HG02678 (cell line): ENCODE measurements at regions not wholly inside any gene's neighbourhood (a gene's known extent, or its start where the extent isn't known, plus 50 kb on each side); places are given as distances from the start of the nearest gene placed in this dataset.

Experiments
- ATAC-seq: cut with Tn5 transposase; IDR thresholded peaks from one replicate; pipeline ENCODE4 v1.9.1; 2021; ENCODE audit warnings: mild to moderate bottlenecking, moderate library complexity; ENCODE audit not compliant: unreplicated experiment

DNA sequence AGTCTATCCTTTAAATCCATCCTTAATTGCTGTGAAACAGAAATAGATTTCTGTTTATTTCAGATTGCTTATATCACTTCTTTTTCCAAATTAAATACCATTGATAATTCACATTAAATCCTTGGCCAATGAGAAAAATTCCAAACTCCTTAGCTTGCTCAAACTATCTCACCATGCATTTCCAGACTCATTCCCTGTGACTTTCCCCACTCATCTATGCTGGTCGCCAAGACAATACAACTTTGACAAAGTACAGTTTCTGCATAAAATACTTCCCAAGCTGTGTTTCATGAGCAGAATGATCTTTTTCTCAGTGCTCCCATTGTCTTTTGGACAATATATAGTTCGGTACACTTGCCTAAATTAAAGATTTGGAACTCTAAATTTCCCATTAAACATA is 575.6 kb downstream of the CPS1 start:
- no peak for ATAC-seq

DNA sequence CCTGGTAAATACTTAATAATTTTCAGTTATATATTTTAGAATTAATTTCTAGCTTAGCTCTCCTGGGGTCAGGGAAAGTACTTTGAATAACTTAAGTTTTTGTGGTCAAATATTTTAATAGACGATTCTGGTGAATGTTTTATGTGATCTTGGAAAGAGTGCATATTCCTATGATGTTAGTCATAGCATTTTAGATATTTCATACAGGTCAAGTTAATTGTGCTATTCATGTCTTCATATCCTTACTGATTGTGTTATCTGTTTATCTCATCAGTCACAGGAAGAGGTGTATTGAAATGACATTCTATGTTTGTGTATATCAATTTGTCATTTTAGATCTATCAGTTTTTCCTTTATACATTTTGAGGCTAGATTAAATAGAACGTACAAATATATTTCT is 576.2 kb downstream of the CPS1 start:
- no peak for ATAC-seq

DNA sequence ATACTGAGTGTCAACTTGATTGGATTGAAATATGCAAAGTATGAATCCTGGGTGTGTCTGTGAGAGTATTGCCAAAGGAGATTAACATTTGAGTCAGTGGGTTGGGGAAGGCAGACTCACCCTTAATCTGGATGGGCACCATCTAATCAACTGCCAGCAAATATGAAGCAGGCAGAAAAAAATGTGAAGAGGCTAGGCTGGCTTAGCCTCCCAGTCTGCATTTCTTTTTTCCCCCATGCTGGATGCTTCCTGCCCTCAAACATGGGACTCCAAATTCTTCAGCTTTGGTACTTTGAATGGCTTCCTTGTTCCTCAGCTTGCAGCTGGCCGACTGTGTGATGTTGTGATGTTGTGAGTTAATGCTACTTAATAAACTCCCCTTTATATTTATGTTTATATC is 577.4 kb downstream of the CPS1 start:
- ATAC-seq: no peak

DNA sequence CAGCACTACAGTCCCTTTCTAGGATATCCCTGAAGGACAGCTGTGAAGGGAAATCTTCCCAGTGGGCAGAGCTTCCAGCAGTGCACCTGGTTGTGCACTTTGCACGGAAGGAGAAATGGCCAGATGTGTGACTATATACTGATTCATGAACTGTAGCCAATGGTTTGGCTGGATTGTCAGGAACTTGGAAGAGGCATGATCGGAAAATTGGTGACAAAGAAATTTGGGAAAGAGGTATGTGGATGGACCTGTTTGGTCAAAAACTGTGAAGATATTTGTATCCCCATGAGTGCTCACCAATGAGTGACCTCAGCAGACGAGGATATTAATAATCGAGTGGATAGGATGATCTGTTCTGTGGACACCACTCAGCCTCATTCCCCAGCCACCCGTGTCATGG is 582.2 kb downstream of the CPS1 start:
- no peak for ATAC-seq

DNA sequence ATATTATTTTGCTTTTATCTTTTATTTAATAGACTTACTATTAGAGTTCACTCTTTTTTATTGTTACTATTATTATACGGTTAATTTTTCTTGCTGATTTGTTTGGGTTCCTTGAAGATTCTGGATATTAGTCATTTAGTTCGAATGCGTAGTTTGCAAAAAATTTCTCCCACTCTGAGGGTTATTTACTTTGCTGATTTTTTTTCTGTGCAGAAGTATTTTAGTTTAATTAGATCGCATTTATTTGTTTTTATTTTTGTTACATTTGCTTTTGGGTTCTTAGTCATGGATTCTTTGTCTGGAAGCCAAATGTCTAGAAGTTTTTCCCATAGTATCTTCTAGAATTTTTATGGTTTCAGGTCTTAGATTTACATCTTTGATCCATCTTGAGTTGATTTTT is 585.2 kb downstream of the CPS1 start:
- no peak for ATAC-seq

DNA sequence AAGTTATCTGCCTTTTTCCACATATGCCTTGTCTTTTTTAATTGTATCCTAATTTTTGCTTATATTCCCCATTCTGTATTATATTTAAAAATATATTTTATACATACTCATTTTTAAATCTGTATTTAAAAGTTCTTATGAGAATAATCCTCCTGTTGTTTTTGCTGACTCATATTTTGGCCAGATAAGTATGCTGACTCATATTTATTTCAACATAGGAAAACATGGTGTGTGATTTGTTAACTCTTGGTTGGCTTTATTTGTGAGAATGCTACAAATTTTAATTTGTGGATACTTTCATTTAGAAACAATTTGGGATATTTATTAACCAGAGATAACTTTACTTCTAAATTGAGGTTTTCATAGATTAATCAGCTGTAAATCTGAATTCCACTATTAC is 587.7 kb downstream of the CPS1 start:
- ATAC-seq: no peak

DNA sequence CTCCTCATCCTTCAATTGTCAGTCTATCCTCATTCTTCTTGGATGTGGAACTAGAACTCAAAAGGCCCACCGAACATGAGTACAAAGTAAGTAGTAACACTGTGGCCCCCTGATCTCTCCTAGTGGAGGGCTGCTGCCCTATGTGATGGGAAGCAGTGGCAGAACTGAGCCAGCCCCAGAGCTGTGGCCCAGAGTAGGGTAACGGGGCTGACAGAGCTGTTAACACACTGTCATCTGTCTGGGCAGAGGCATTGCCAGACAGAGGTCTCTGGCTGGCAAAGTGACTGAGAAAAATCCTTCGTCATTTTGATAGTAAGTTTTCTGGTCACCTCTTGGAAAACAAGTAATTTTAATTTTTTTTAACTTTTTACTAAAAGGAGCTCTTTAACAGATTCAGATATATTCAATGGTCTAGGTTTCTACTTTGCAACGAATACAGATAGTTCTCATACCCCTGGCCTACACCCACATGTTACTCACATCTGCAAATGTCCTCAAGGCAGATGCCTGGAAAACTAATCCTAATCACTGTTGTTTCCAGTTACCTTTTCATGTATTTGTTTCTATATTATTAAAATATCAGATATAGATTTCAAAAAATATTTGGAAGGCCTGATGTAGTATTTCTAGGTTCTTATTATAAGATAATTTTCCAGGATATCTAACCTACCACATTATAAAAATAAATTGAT is 588.7 kb downstream of the CPS1 start:
- ATAC-seq: no peak

DNA sequence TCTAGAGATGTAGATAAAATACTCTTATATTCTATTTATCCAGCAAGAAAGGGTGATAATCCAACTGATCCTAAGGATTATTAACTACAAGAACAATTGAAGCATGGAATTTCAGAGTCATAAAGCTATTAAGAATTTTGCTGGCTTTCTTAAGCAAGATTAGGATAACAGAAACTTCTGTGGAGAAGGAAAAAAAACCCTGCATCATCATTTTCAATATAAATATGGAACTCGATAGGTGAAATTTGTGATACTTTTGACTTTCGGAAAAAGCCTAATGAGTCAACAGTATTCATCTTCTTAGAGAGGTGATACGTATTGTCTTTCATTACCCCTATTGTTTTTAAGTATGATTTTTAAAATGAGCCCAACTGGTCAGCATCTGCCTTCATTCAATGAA is 593.3 kb downstream of the CPS1 start:
- ATAC-seq: no peak

DNA sequence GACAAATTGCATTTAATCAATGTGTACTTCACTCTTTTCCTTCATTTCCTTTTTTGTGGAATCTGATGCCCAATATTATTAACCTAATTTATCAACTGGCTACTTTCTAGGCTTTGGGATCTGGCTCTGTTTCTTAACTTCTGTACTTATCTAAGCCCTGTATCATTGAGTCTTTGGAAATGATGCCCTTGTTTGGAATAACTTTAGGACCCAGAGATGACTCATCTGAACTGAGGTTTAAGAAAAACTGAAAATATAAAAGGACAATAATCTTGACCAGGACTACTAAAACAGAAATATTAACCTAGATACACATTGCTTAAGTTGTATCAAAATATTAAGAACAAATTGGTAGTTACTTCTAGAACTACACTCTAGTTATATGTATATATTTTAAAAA is 600.8 kb downstream of the CPS1 start:
- ATAC-seq: no peak

DNA sequence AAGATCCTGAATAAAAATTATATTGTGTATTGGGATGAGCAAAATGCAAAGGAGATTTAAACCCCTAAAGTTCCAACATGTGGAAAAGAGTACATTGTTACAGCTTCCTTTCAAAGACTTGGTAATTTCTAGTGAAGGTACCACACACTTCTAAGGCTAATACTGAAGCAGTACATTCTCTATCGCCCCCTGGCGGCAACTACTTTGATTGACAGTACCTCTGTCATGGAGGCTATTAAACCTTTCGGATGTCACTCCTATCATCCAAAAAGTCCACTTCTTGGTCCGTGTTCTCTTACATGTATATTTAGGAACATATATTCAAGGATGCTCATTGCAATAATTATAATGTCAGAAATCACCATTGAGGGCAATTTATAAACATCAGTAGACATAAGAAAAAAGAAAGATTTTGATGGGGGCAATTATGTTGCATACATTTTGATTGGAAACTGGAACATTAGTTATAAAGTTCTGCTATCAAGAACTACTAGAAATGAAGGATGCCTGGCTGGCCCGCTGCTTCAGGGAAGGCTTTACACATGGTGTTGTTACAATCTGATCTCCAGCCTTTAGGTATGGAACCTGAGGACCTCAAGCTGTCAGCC is 601.6 kb downstream of the CPS1 start:
- ATAC-seq: peak; percentile 99

DNA sequence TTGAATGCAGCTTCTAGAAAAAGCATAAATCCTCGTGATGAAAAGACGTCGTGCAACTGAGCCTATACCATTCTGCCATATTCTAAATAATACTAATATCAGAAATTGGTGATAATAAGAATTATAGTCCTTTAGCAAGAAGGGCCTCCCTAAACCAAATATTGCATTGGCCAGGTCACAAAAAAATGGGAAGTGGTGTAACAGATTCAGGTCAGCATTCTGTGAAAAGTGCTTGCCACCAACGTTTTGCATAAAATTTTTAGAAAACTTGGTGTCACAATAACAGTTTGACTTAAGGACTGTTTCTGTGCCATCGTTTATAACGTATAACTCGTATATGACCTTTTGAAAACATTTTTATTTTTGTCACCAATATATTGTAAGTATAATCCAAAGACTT is 603.6 kb downstream of the CPS1 start:
- no peak for ATAC-seq

DNA sequence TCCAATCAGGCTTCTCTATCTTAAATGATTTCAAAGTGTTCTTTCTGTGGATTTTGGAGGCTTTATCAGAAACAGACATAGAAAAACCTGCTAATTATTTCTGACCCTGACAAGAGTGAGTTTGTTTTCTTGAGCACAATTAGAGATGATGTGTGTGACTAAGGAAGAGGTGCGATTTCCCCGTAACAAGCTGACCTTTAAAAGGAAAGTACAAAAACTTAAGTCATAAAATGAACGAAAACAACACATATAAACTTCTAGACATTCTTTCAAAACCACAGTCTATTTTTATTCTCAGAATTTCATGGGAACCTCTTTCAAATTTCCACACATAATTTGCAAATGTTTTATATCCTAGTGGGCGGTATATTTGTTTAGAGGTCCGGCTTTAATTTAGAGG is 604.8 kb downstream of the CPS1 start:
- no peak for ATAC-seq

DNA sequence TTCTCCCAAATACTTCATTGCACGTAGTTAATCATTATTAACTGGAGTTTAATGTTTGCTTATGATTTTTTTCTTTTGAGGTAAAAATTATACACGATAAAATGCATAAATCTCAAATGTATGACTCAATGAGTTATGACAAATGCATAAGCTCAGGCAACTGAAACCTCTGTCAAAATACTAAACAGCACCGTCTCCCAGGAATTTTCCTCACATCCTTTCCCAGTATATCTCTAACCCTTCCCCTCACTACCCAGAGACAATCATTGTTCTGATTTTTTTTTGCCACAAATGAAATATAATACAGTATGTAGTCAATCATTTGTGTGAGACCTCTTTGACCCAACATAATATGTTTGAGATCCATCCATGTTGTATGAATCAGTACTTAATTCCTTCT is 606.5 kb downstream of the CPS1 start:
- ATAC-seq: no peak

DNA sequence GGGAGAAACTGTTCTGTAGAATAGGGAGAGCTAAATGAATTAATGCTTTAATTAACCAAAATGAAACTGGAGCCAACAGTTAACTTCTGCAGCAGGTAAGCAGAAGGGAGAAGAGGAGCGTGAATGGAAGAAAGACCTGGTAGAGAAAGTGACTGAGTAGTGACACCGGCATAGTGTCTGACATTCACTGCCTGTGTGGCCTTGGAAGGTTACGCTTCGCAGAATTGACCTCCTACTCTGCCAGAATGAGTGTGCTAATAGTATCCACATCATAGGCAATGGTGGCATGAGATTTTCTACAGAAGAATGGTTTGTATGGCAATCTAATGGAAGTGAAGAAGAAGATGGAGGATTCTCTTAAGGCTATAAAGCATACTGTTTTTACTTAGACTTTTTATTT is 614.4 kb downstream of the CPS1 start:
- no peak for ATAC-seq

DNA sequence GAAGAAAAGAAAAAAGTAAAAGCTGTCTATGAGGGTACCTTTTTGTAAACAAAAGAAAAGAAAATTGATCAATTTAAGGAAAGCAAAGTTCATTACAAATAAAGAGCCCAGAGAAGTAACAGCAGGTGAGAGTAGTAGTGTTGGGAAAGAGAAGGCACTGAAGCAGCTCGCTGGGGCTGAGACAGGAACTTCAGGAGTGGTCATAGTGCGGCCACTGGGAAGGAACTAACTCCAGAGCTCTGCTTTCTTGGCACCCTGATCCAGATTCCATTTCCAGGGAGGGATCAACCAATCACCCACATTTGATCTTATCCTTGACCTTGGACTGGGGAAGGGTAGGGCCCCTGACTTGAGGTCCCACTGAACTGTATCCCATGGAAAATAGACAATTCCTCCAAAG is 617.6 kb downstream of the CPS1 start:
- ATAC-seq: no peak

DNA sequence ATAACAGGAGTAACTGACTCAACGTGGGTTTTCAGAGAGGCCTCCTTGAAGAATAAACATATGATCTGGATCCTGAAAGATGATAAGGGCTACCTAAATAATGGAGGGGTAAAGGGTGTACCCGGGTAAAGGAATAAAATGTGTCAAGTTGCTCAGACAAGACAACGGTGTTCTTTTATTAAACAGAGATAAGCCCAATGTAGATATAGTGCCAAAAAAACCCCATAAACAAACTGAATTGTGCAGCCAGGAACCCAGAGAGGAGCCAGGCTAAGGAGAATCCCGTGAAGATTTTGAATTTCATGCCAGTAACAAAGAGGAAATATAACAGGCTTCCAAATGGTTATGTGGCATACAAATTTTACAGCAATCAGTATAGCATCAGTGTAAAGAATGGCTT is 618.2 kb downstream of the CPS1 start:
- ATAC-seq: no peak

DNA sequence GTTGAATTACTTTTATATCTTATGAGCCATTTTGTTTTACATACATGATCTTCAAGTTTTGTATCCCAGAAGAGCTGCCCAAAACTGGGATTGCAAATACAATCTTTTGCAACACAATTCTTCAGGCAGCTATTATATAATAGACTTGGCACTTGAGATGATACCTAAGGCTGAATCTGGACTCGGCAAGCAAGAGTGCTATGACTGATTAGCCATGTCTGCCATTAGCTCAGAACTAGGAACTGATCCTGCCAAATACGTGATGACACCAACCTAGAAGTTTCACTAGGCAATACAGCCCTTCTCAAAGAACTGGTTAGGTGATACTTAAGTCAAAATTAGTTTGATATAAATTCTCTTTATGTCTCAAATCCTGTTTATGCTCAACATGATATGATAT is 619.6 kb downstream of the CPS1 start:
- ATAC-seq: no peak

DNA sequence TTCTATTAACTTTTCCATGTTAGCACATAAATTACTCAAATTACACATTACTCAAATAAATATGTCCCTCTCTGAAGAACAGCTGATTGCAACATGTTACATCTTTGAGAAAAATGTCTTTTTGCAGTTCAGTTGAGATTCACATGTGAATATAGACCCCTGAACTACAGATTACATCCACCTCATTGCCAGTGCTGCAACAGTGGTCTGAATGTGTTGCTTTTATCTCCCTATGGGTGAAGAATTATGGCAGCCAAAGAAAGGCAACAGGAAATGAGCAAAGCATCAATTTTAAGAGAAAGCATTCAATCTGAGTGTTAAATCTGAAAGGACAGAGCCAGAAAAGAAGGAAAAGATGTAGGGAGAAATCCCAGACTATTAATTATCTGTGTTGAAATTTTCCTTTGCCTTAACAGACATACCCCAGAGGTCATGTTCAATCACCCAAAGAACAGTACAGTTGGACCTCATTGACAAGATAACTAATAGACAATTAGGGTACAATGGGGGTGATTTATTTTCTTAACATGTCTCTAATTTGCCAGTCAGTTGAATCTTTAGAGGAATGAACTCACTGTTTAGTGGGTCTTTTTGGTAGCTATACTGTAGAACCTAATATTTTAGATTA is 620.2 kb downstream of the CPS1 start:
- no peak for ATAC-seq

DNA sequence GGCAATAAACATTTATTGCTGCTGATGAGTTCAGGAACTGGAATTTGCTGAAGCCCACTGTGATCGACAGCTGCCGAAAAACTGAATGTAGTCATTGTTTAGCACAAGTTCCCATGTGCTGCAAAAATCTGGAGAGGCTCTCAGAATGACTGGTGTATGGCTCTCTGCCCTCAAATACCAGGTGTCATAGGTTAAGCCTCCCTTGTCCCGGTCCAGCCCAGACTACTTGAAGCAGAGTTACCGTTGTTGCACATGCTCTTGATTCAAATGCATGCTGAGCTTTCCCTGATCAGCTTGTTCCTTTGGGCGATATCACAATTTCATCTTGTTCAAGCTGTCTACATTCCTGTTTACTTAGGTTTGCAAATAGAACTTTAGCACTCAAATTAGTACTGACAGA is 625.2 kb downstream of the CPS1 start:
- no peak for ATAC-seq

DNA sequence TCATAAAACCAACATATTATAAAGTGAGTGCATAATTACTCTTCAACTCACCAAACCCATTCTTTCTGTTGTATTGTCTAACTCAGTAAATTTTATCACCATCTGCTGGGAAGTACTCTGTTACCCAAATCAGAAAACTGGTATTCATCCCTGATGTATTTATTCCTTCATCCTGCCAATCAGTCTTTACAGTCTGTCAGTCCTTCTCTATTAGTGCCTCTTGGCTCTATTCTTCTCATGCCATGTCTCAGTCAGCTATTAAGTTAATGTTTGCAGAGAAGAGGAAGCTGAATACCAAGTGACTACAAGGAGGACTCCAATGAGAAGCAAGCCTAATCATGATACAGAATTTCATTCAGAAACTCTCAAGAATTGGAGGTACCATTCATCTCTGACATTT is 631.2 kb downstream of the CPS1 start:
- no peak for ATAC-seq

DNA sequence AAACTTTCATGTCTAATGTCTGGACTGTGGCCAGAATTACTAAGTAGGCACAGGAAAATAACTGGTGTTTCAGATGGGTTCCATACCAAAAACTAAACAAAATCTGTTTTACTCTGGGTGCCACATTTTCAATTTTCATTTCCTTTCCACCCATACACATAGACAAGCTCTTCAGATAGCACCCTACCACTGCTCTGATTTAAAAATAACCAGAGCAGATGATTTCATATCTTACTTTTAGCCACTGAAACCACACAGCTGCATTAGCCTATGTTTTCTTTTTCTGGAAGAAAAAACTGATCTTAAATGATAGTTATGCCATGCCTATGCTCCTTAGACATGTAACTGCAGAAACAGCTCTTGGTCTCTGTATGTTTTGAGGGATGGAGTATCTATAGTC is 647.6 kb downstream of the CPS1 start:
- ATAC-seq: peak; percentile 77

DNA sequence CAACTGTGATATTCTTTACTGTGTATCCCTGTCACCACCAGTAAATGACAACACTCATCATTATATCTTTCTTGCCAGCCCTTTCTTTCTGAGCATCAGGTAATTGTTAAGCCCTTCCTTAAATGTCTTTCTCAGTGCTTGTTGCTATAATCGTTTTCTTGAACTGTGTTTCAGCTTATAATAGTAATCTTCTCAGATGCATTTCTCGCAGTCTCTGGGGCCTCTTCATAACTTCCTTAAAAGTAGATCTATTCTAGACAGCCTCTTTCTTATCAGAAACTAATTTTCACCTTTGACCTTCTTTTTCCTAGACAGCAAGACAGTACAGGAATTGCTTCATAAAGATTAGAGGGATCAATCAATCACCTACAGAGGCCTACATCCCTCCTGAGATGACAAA is 648.1 kb downstream of the CPS1 start:
- ATAC-seq: no peak

DNA sequence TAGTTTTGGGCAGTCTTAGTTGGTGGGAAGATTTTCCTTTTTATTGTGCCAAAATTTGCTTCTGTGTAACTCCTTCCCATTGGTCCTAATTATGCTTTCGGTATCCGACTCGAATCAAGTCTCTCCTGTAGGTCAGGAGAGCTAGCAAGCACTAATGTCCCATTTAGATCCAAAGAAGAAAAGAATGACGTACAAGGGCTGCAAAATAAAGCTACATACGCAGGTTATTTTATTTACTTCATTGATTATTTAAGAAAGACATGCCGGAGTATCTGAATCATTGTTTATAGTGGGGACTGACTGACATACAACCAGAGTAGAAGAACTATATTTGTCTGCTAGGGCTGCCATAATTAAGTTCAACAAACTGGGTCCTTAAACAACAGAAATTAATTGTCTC is 648.5 kb downstream of the CPS1 start:
- no peak for ATAC-seq
